HEK293T (cell line): ENCODE measurements at regions not wholly inside any gene's neighbourhood (a gene's known extent, or its start where the extent isn't known, plus 50 kb on each side); places are given as distances from the start of the nearest gene placed in this dataset.

Experiments used
- BHLHE40 ChIP-seq: fragments of 450-650 bp; IDR thresholded peaks from 2 replicates; pipeline ENCODE4 v1.6.1; 2016; ENCODE audit warnings: mild to moderate bottlenecking, moderate library complexity, borderline replicate concordance
- FOXA1 ChIP-seq: fragments of 450-650 bp; IDR thresholded peaks from 2 replicates; pipeline ENCODE4 v1.6.1; 2016; ENCODE audit warnings: mild to moderate bottlenecking
- SP1 ChIP-seq: fragments of 450-650 bp; IDR thresholded peaks from 2 replicates; pipeline ENCODE4 v1.6.1; 2017

GRCh38 chr22:47740109-47740805, 977.8 kb downstream of the TBC1D22A start:
- TF ChIP-seq FOXA1 (no peak), SP1 (no peak), BHLHE40 (no peak)
